OCI-LY3 (cell line): ENCODE measurements at regions not wholly inside any gene's neighbourhood (a gene's known extent, or its start where the extent isn't known, plus 50 kb on each side); places are given as distances from the start of the nearest gene placed in this dataset.

ENCODE experiments used
- H2AFZ ChIP-seq: fragments of 200-600, 300-600 bp; shearing (Covaris generic); 2 replicates; pipeline ENCODE4 v1.6.0; 2014; ENCODE audit warnings: antibody characterized with exemption, low read depth, low read length
- H3K27ac ChIP-seq: fragments of 200-600, 300-600 bp; sonication (generic); 2 replicates; pipeline ENCODE4 v1.5.1; 2014; ENCODE audit warnings: mild to moderate bottlenecking, low read length, moderate library complexity, mixed read lengths
- H3K27me3 ChIP-seq: fragments of 200-600, 300-600 bp; sonication (generic); 2 replicates; pipeline ENCODE4 v1.6.1; 2014; ENCODE audit warnings: low read depth, low read length, mixed read lengths
- H3K36me3 ChIP-seq: fragments of 200-600, 300-600 bp; sonication (generic); replicated peaks from 2 replicates; pipeline ENCODE3; 2014; ENCODE audit warnings: low read depth, low read length, mixed read lengths
- H3K4me1 ChIP-seq: fragments of 300-600, 200-600 bp; sonication (generic); 2 replicates; pipeline ENCODE4 v1.6.1; 2014; ENCODE audit warnings: low read length, mixed read lengths
- H3K4me2 ChIP-seq: fragments of 200-600, 300-600 bp; sonication (generic); 2 replicates; pipeline ENCODE4 v1.6.1; 2014; ENCODE audit warnings: low read length, mixed read lengths
- H3K4me3 ChIP-seq: fragments of 300-600, 200-600 bp; sonication (generic); 2 replicates; pipeline ENCODE4 v1.5.1; 2014; ENCODE audit warnings: antibody characterized with exemption, mild to moderate bottlenecking, low read length, moderate library complexity
- H3K79me2 ChIP-seq: fragments of 300-600, 200-600 bp; shearing (Covaris generic); 2 replicates; pipeline ENCODE4 v1.6.1; 2014; ENCODE audit warnings: mild to moderate bottlenecking, low read length, mixed read lengths
- H3K9ac ChIP-seq: fragments of 300-600, 200-600 bp; shearing (Covaris generic); 2 replicates; pipeline ENCODE4 v1.6.0; 2014; ENCODE audit warnings: mild to moderate bottlenecking, low read length, moderate library complexity
- H3K9me3 ChIP-seq: fragments of 200-600, 300-600 bp; shearing (Covaris generic); 2 replicates; pipeline ENCODE4 v1.6.1; 2014; ENCODE audit warnings: low read length, mixed read lengths; ENCODE audit not compliant: insufficient read depth
- H4K20me1 ChIP-seq: fragments of 200-600, 300-600 bp; sonication (generic); 2 replicates; pipeline ENCODE4 v1.6.1; 2016; ENCODE audit warnings: low read length, mixed read lengths; ENCODE audit not compliant: insufficient read depth
- EZH2phosphoT487 ChIP-seq: fragments of 200-600 bp; shearing (Covaris generic); IDR thresholded peaks from 2 replicates; pipeline ENCODE4 v1.6.1; 2018; ENCODE audit warnings: antibody characterized with exemption, mixed run types, low read depth
- TF ChIP-seq, protein P1 (sequence below): fragments of 200-600, 300-600 bp; sonication (generic); IDR thresholded peaks from 2 replicates; pipeline ENCODE4 v1.5.1; 2014; ENCODE audit warnings: antibody characterized with exemption, low read length, low read depth

DNA sequence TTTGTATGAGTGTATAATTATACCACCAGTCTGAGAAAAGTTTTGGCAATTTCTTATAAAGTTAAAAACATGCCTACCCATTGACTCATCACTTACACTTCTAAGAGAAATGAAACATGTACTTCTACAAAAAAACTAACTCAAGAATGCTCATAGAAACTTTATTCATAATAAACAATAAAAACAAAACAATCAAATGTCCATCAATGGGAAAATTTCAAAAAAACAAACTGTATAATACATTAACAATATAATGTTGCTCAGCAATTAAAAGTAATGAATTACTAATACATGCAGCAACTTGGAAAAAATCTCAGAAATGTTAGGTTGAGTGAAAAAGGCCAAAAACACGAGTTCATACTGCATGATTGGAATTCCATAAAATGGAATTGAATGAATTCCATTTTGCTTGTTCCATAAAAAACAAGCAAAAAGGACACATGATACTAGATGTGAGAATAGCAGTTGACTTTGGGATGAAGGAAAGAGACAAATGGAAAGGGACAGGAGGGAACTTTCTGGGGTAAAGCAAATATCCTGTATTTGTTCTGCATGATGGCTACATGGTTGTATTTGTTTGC, 726.6 kb downstream of the RFPL4B start:
- Histone ChIP-seq H3K4me3 (no peak overlapping the region), H2AFZ (no peak overlapping the region), H3K9ac (no peak overlapping the region), H3K36me3 (no peaks in the 10 kb centered on the region), H3K27ac (no peak overlapping the region), H3K79me2 (no peaks in the 10 kb centered on the region), H3K4me1 (no peaks in the 10 kb centered on the region), H3K4me2 (no peak overlapping the region), H3K9me3 (no peaks in the 10 kb centered on the region), H4K20me1 (no peaks in the 10 kb centered on the region), H3K27me3 (no peaks in the 10 kb centered on the region)
- TF ChIP-seq EZH2phosphoT487, result no peak
- TF ChIP-seq, protein P1, sequence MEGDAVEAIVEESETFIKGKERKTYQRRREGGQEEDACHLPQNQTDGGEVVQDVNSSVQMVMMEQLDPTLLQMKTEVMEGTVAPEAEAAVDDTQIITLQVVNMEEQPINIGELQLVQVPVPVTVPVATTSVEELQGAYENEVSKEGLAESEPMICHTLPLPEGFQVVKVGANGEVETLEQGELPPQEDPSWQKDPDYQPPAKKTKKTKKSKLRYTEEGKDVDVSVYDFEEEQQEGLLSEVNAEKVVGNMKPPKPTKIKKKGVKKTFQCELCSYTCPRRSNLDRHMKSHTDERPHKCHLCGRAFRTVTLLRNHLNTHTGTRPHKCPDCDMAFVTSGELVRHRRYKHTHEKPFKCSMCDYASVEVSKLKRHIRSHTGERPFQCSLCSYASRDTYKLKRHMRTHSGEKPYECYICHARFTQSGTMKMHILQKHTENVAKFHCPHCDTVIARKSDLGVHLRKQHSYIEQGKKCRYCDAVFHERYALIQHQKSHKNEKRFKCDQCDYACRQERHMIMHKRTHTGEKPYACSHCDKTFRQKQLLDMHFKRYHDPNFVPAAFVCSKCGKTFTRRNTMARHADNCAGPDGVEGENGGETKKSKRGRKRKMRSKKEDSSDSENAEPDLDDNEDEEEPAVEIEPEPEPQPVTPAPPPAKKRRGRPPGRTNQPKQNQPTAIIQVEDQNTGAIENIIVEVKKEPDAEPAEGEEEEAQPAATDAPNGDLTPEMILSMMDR, result no peak

DNA sequence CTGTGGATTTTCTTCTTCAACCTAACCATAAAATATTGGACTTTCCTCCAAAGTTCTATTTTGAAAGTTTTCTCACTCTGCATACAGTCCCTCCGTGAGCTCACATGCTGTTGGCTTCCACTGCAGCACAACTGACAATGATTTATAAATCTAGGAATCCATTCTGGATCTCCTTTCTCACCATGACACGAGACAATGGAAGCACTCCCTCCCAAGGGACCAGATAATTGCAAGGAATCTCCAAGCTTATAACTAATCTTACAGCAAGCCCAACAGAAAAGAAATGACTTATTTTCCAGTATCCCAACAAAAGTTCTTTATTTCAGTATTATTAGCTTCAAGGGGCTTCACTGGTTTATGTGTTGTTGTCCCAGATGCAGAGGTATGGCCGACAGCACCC, 729.0 kb downstream of the RFPL4B start:
- TF ChIP-seq EZH2phosphoT487, result no peak
- TF ChIP-seq, protein P1, result no peak
- Histone ChIP-seq H4K20me1 (no peaks in the 10 kb centered on the region), H3K4me2 (no peak overlapping the region), H3K9ac (no peak overlapping the region), H3K27me3 (no peaks in the 10 kb centered on the region), H3K9me3 (no peaks in the 10 kb centered on the region), H3K36me3 (no peaks in the 10 kb centered on the region), H2AFZ (no peak overlapping the region), H3K79me2 (no peaks in the 10 kb centered on the region), H3K27ac (no peak overlapping the region), H3K4me1 (no peaks in the 10 kb centered on the region), H3K4me3 (no peak overlapping the region)

DNA sequence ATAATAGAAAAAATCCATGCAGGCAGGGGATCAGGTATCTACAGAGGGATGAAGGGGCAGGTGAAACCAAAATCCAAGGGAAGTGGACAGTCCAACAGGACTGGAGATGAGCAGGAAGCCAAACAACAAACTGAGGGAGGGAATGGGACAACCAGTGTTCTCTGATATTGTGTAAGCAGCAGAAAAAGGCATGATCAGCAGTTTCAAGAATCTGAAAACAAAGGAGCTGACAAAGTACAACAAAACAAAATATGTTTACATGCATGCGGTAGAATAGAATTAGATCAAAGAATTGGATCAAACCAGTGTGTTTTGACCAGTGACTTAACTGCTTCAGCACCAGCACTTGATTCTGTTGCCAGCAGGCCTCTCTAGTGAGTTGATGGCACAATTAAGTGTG, 729.7 kb downstream of the RFPL4B start:
- no peaks in the 10 kb centered on the region for H4K20me1 ChIP-seq
- H3K27ac ChIP-seq, result no peak overlapping the region
- no peaks in the 10 kb centered on the region for H3K36me3 ChIP-seq
- no peaks in the 10 kb centered on the region for H3K79me2 ChIP-seq
- no peak overlapping the region for H3K4me3 ChIP-seq
- no peak overlapping the region for H2AFZ ChIP-seq
- no peaks in the 10 kb centered on the region for H3K9me3 ChIP-seq
- no peaks in the 10 kb centered on the region for H3K4me1 ChIP-seq
- no peaks in the 10 kb centered on the region for H3K27me3 ChIP-seq
- no peak for TF ChIP-seq EZH2phosphoT487
- TF ChIP-seq, protein P1, result no peak
- H3K9ac ChIP-seq, result no peak overlapping the region
- H3K4me2 ChIP-seq, result no peak overlapping the region

DNA sequence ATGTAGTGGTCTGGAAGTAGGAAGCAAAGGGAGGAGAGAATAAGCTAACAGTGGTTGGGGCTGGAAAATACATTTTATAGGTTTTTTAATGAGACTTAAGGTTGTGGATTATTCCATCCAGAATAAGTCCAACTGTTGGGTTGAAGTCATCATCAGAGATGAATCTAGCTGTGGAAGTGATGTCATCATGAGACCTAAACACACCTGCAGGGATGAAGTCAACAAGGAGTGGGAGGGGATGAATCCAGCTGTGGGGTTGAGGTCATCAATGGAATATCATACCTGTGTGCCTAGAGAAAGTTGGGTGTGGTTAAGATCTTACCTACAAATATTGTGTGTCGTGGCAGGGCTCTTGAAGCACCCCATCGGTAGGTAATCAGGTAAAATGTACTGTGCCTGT, 730.7 kb downstream of the RFPL4B start:
- H3K79me2 ChIP-seq, result no peaks in the 10 kb centered on the region
- no peaks in the 10 kb centered on the region for H3K4me1 ChIP-seq
- no peak overlapping the region for H3K4me2 ChIP-seq
- H3K4me3 ChIP-seq, result no peak overlapping the region
- H3K27me3 ChIP-seq, result no peaks in the 10 kb centered on the region
- H2AFZ ChIP-seq, result no peak overlapping the region
- no peak overlapping the region for H3K9ac ChIP-seq
- no peaks in the 10 kb centered on the region for H3K36me3 ChIP-seq
- TF ChIP-seq, protein P1, result no peak
- TF ChIP-seq EZH2phosphoT487, result no peak
- H4K20me1 ChIP-seq, result no peaks in the 10 kb centered on the region
- no peaks in the 10 kb centered on the region for H3K9me3 ChIP-seq
- H3K27ac ChIP-seq, result no peak overlapping the region
